ENCODE measurements at regions not wholly inside any gene's neighbourhood (a gene's known extent, or its start where the extent isn't known, plus 50 kb on each side); places are given as distances from the start of the nearest gene placed in this dataset.

DNA sequence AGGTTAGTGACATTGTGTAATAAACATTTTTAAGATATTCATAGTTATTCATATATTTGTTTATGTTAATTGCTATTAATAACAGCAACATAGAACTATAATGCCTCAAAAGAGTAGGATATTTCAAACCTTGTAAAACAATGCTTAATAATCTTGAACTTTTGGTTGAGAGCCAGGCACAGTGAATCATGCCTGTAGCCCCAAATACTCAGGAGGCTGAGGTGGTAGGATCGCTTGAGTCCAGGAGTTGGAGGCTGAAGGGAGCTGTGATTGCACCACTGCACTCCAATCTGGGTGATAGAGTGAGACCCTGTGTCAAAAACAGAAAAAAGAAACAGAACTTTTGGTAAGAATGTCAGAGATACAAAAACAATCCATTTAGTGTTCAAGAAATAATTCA is 213.9 kb upstream of the SLITRK1 start:
- no peak for DNase-seq

DNA sequence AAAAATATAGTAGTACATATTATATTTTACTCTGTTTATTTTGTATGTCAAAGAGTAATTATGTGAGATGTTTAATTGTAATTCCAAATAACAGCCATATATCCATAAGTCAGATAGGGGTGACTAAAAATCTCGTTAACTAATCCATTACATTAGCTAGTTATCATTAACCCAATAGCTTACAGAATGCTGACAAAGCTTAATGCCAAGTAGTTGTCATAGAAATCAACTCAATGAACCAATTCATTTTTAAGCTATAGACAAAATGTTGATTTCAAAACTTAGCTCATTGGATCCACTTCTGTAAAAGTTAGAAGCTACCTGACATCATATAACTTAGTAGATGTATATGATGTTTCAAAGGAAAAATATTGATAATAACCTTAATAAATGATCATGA is 206.7 kb upstream of the SLITRK1 start:
- DNase-seq: no peak

DNA sequence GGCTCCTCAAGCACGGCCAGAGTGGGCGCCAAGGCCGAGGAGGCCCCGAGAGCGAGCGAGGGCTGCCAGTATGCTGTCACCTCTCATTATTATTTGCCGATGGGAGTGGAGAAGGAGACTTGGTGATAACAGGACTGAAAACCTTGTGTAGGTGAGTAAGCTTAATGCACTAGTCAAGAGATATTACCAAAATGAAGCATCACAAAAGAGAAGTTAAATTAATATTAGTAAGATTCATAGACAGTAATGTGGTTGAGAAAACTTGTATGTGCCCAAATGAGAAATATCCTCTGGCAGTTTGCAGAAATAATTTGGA is 204.5 kb upstream of the SLITRK1 start:
- DNase-seq: no peak

DNA sequence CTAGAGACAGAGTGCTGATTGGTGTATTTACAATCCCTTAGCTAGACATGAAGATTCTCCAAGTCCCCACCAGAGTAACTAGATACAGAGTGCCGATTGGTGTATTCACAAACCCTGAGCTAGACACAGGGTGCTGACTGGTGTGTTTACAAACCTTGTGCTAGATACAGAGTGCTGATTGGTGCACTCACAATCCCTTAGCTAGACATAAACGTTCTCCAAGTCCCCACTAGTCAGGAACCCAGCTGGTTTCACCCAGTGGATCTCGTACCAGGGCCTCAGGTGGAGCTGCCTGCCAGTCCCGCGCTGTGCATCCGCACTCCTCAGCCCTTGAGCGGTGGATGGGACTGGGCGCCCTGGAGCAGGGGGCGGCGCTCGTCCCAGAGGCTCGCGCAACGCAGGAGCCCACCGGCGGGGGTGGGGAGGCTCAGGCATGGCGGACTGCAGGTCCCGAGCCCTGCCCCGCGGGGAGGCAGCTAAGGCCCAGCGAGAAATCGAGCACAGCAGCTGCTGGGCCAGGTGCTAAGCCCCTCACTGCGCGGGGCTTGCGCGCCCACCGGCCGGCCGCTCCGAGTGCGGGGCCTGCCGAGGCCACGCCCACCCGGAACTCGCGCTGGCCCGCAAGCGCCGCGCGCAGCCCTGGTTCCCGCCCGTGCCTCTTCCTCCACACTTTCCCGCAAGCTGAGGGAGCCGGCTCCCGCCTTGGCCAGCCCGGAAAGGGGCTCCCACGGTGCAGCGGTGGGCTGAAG is 204.0 kb upstream of the SLITRK1 start:
- peak; percentile 11 to 24 for DNase-seq

DNA sequence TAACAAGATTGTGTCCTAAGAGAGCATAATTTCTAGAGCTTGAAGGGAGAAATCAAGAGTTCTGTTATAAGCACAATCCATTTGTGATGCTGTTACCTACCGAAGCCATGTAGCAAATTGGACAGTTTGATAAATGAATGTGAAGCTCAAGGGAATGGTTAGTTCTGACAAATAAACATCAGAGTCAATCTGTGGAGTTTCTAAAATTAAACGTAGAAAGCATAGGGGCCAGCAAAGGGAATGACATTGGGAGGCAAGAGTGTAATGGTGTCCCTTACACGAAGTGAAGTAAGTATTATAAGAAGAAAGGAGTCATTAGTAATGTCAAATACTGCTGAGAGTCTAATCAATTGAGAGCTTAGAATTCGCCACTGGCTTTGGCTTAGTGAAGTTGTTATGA is 200.2 kb upstream of the SLITRK1 start:
- DNase-seq: no peak

DNA sequence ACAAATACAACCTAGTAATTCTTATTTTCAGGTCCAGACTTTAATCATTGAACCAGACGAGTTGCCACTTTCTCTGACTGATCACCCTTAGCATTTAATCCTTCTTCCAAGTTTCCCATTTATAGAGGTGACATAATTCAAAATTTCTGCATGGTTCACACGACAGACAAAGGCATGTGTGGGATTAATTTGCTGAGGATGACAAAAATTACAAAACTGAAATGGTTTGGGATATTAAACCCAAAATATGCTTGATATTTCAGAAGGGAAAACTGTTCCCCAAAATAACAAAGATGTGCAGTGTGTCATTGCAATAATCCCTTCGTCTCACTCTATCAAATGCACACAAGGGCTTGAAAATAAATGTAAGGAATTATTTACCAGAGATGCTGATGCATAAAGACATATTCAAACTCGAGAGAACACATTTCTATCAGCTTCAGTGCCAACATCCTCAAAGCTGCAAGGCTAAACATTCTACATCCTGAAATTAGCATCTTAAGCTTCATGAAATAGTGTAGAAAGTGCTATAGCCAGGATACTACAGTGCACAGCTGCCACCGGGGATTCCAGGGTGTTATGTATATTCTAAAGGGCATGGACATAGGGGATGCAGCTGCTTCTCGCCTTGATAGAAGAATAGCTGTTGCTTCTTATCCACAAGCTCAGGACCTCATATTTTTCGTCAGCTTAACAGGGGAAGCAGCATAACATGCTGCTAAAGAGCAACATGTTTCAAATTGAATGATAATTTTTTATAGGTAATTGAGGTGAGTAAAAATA is 198.7 kb upstream of the SLITRK1 start:
- DNase-seq: no peak

DNA sequence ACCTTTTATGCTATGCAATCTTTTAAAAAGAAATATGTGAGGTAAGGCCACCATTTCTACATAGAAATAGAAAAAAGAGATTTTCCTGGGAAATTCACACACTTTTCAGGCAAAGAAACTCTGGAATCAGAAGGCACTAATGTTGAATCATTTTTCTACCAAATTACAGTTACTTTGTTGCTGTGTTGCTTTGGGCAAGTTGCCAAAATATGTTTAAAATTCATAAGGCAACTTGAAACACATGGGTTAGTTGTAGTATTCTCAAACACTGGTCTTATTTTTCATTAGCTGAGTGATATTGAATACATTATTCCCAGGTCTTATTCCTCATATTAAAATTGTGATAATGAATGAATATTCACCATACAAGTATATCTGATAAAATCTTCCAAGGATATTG is 195.0 kb upstream of the SLITRK1 start:
- DNase-seq: no peak

DNA sequence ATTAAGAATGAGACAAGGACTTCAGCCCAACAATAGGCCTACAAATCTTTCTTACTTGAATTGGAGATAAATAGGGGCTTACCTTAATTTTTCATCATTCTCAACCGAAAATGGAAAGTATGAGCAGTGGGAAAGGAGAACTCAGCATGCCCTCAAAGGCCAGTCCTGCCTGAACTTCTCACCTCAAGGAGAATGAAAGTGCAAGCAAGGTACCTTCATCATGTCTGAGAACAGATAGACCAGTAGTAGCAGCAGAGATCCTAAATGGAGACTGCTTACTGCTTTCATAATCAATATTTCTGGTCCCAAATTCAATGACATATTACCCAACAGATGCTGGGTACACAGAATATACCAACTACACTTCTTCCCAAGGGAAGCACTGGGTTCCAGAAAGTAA is 194.0 kb upstream of the SLITRK1 start:
- DNase-seq: no peak

DNA sequence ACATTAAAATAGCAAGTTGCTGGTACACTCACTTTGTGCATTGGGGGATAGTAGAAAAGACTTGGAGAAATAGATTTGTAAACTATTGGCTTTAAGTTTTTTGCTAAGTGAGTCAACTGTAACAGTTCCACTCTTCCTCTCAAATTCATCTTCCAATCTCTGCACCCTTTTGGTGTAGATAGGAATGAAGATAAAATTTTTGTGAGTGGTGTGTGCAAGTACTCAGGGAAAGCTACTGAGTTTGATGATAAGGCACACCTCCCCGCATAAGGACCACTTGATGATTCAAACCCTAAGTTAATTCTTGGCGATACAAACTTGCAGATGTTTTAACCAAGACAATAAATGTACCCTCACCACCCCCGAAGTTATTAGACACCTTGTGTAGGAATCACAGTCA is 168.3 kb upstream of the SLITRK1 start:
- no peak for DNase-seq

DNA sequence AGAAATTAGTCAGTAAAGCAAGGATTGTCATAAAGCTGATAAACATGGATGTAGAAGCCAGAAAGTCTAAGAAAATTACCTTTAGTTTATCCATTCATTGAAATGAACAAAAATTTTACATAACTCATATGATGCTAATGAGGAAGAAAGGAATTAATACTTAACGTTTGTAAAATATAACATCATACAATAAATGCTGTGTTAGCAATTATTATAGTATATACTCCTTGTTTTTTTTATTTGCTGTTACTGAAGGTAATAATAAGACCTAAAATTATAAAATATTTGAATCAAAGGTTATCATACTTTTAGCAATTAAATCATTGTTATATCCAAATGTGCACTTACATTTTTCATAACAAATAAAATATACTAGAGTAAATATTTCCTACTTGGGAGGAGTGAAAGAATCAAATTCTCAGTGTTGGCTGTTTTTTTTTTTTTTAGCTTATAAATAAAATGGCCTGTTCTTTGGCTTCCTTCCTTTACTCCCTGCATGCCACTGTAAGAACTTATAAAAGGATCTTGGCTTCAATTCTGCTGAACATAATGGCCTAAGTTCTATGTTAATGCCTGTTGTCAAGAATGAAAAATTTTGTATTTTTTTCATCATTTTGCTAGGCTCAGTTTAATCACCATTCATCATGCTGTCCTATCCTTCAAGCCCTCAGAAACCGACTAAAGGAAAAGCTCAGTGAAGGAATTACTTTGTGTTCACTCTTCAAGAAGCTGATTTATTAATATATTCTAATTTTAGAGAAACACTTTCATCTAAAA is 167.4 kb upstream of the SLITRK1 start:
- no peak for DNase-seq

DNA sequence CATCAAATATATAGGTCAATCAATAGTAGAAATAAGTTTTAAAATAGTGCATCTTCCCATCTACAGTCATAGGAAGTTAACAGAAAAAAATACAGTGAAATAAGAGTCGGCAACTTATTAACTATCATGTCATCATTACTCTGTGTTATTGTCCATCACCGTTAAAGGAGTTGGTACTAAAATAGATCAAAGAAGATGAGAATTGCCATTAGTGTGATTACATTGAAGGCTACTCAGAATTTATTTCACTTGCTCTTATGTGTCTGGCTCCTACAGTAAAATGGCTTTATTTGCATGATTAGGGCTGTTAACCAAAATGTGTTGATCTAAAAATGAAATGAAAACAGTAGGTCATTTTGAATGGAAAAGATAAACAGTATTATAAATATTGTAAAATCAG is 162.5 kb upstream of the SLITRK1 start:
- DNase-seq: no peak

DNA sequence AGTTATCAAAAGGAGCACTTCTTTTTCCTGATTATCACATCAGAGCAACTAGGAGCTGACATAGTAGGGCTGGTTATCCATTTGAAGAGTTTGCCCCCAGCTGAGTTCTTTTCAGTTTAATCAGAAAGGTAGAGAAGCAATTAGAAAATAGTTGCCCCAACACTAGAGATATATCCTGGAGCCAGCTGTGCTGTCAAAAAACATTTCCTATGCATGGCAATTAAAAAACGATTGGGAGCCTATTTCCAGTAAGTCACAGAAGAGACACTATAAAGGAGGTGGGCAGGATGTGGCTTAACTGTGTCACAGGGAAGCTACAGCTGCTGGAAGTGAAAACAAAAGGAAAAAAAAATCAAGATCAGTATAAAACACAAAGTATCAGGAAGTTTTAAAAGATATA is 155.7 kb upstream of the SLITRK1 start:
- DNase-seq: peak in 1 of 2 donors; percentile 27

DNA sequence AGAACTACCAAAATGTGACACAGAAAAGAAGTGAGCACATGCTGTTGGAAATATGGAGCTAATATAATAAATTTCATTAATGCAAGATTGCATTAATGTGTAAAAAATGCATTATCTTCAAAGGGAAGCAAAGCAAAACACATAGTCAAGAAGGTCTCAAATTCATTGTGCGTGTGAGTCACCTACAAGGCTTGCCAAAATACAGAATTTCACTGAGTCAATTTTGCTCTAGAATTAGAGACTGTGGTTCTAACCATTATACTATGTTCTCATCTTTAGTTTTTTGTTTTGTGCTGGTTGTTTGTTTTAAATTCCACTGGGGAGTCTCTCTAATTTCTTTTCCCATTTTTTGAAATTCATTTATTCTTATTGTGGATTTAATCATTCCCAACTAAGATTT is 149.8 kb upstream of the SLITRK1 start:
- DNase-seq: no peak

DNA sequence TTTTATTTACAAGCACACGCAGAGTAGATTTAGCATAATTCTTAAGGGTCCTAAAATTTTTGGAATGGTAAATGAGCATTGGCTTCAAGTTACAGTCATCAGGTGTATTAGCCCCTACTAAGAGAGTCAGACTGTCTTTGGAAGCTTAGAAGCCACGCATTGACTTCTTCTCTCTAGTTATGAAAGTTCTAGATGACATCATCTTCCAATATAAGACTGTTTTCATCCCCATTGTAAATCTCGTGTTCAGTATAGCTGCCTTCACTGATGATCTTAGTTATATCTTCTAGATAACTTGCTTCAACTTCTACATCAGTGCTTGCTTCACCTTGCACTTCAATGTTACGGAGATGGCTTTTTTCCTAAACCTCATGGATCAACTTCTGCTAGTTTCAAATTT is 148.8 kb upstream of the SLITRK1 start:
- DNase-seq: no peak

DNA sequence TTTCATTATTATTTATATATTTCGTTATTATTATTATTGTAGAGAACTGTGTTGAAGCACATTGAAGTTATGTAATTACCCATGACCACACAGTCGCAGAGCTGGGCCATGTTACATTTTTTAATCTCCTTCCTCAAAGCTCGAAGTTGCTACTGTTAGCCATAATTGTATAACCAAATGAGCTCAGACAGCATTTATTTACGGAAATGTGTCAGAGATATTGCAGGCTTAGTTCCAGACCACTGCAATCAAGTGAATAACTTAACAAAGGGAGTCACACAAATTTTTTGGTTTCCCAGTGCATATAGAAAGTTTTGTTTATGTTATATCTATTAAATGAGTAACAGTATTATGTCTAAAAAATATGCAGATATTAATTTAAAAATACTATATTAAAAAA is 147.1 kb upstream of the SLITRK1 start:
- no peak for DNase-seq

DNA sequence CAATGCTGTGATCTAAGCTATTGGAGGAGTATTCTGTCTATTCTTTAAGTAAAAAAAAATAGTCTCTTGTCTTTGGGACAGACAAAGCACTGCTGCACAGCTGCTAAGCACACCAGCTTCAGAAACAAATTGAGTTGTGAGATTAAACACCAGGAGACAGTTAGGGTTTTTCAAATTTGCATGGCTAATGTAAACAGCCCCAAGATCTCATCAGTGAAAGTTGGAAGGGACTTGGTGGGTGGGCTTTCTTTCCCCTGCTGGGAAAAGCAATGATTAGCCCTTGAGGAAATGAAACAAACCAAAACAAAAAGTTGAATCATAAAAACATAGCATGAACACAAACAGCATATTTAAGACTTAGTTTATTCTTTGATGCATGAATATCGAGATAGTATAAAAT is 143.6 kb upstream of the SLITRK1 start:
- no peak for DNase-seq

DNA sequence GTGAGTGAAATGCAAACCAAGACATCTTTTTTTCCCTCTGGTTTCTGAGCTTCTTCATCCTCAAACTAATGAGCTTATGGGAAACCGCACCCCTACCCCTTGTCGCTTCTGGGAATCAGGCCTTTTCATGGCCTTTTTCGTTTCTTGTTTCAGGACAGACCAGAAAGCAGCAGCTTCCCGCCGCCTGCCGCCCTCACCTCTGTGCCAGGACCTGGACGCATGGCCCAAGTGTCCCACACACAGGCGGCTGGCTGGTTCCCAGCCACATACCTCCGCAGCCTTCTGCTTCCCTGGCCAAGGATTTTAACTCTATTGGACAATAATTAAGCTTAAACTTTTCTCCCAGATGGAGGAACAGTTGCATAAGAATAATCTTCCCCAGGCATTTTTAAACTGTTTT is 114.1 kb upstream of the SLITRK1 start:
- no peak for DNase-seq

DNA sequence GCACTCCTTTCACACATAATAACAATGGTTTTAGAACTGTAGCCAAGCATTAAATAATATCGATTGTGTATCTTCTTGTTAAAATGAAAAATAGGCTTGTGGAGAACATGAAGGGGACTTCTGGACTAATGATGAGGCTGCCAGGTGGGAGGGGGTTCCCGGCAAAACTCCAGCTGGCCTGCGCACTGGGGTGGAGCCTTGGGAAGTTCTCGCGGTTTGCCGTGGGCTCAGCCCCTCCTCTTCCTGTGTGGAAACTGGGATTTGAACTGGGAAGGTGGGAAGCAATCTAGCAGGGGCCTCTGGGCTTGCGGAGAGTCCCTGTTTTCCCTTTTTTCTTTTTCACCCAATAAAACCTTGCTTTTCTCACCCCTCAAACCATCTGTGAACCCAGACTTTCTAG is 113.7 kb upstream of the SLITRK1 start:
- DNase-seq: no peak

DNA sequence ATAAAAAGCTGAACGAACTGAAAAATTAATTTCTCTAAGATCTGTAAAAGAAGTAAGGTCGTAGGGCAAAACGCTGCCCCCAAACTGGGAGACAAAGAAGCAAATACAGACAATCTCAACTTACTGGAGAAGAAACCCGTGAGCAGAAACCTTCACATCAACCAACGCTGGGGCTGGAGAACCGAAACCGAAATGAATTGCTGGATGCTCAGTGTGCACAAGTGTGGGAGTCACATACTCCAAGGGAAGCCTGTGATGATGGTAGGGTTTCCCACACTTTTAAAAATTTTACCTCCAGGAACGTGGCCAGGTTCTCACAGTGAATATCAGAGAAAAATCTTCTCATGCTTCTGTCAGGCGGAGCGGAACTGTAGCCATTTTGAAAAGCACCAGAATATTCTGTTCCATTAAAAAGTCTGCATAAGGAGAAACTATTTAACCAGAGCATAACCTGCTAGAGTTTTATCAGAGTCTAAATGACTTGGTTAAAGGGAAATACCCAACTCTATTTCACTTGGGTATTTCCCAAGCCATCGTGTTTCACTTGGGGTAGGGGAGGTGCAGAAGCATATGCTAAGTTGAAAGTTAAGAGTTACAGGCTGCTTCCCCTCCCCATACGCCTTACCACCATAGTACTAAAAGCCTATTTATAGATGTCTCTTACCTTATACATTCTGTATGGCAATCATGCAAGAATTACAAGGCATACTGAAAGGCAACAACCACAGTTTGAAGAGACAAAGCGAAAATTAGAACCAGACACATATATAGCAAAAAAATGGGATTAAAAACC is 110.5 kb upstream of the SLITRK1 start:
- DNase-seq: no peak

DNA sequence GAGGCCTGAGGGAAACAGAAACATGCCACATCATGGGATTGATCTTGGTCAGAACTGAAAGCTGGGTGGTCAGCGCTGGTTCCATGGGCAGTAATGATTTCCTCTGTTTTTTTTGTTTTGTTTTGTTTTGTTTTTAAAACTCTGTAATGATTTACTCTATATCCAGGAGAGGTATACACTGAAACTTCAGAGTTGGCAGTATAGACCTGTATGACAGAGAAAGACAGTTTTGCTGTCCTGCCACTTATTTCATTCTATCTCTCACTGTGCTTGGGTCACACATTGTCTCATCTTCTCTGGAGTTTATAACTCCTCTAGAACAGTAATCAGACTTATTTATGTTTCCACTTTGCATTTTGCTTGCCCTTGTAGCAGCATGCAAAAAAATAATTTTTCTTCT is 105.1 kb upstream of the SLITRK1 start:
- no peak for DNase-seq

DNA sequence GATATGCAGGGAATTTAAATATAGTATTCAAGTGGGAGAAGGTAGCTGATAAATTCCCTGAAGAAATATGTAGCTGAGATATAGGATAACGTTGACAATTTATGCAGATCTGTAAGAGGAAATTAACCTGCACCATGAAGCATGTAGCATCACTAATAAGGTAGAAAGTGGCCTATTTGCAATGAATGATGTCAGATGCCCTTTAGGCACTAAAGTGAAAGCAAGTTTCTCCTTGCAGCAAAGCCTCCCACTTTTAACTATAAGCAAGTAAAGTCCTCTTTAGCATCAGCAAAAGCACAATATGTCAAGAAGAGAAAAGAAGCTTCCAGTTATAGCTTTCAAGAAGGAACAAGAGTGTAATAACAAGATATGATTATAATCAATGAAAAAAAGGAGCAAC is 102.5 kb upstream of the SLITRK1 start:
- DNase-seq: no peak

DNA sequence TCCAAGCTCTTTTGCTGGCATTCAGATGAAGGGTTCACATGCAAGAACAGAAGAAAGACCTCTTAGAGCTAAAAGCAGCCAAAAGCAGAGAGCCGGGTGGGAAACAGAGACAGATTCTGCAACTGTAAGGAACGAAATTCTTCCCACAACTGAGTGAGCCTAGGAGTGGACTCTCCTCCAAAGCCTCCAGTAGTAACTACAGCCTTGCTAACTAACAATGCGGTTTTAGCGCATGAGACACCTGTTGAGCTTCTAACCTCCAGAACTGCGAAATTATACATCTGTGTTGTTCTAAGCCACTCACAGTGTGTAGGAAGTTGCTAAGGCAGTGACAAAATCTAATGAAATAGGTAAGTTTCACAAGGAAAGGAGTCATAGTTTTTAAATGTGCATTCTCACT is 98.1 kb upstream of the SLITRK1 start:
- no peak for DNase-seq

DNA sequence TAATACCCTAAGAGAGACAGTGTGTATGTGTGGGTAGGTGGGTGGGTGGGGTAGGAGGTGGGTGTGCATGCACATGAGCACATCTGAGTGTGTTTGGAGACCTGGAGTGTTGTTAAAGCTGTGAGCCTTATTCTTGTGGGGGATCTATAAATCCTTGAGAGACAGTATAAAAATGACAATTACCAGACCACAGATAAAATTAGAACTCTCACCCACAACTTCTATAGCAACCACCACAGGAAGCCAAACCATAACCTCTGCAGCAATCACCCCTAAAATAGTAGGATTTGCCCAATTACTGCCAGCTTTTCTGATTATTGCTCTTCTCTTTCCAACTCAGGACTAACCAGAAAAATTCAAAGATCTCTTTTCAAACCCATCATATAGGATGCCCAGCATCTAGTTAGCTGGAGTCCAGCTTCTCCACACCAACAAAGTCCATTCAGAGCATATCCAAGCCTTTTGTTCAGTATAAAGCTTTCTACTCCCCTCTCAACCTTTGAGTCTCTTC is 93.4 kb upstream of the SLITRK1 start:
- DNase-seq: no peak

Data from CD4-positive, alpha-beta T cell treated with Interferon alpha-2 for 1 hour (primary cell).